ENCODE measurements at regions not wholly inside any gene's neighbourhood (a gene's known extent, or its start where the extent isn't known, plus 50 kb on each side); places are given as distances from the start of the nearest gene placed in this dataset.
"Not testable (repeated sequence)": the region's sequence is repeated elsewhere in the genome, so short reads cannot be mapped to it uniquely, and the experiment has no call there.

DNA sequence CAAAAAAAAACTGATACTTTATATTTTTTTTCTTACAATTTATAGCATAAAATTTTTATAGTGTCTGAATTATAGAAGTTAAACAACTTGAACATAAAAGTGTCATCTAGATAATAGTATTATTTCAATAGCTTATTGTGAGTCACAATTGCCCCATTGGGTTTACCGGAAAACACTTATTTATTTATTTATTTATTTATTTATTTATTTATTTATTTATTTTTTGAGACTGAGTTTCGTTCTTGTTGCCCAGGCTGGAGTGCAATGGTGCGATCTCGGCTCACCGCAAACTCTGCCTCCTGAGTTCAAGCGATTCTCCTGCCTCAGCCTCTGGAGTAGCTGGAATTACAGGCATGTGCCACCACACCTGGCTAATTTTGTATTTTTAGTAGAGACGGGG, 61.4 kb upstream of the ZNF98 start:
- H3K9me3 ChIP-seq (ENCODE audit: low read length); H3K27me3 Mint-ChIP-seq; H3K4me3 Mint-ChIP-seq; H3K4me1 Mint-ChIP-seq; H3K27ac ChIP-seq (ENCODE audit: low read depth, low read length); H3K4me3 ChIP-seq (ENCODE audit: low read length); CTCF ChIA-PET; DNase-seq; H3K36me3 ChIP-seq (ENCODE audit: insufficient read depth, low read length); H3K27me3 ChIP-seq (ENCODE audit: insufficient read depth, low read length, poor library complexity, severe bottlenecking); H3K4me1 ChIP-seq (ENCODE audit: insufficient read depth, low read length); H3K36me3 Mint-ChIP-seq; POLR2A ChIA-PET; H3K27ac Mint-ChIP-seq: not testable (repeated sequence)
- H3K9me3 Mint-ChIP-seq, result peaks cover 32 to 70% (median 48%) of the 10 kb centered on the region in 5 donors

- Histone ChIP-seq H3K9me3 (ENCODE audit: low read length) (peaks cover 39% of the 10 kb centered on the region), H3K4me1 (ENCODE audit: insufficient read depth, low read length) (no peaks in the 10 kb centered on the region), H3K36me3 (ENCODE audit: insufficient read depth, low read length) (no peaks in the 10 kb centered on the region), H3K27me3 (ENCODE audit: insufficient read depth, low read length, poor library complexity, severe bottlenecking) (no peaks in the 10 kb centered on the region), H3K27ac (ENCODE audit: low read depth, low read length) (no peak overlapping the region), H3K4me3 (ENCODE audit: low read length) (no peak overlapping the region)
- Mint-ChIP-seq H3K4me1 (no peaks in the 10 kb centered on the region), H3K27me3 (no peaks in the 10 kb centered on the region), H3K9me3 (peaks cover 65 to 84% (median 82%) of the 10 kb centered on the region in 5 donors), H3K36me3 (peaks cover 0 to 9% (median 1%) of the 10 kb centered on the region in 3 donors), H3K4me3 (no peak overlapping the region), H3K27ac (no peak overlapping the region)
- ChIA-PET POLR2A (no interaction called here), CTCF (no interaction called here)
- no peak for DNase-seq
Measured at GRCh38 chr19:22472180-22472637, 50.1 kb upstream of the ZNF98 start.
